Lower lobe of right lung (tissue), 2 donors: ENCODE measurements at regions not wholly inside any gene's neighbourhood (a gene's known extent, or its start where the extent isn't known, plus 50 kb on each side); places are given as distances from the start of the nearest gene placed in this dataset.

ENCODE experiments used
- ATAC-seq, 2 donors: fragments of 200-7000 bp; cut with Tn5 transposase; one replicate each; pipeline ENCODE4 v1.9.1; 2020 to 2022; ENCODE audit warnings: mild to moderate bottlenecking in 2 of 2, moderate library complexity in 2 of 2
- DNase-seq: peaks from one replicate; pipeline ENCODE4 v3.0.0-alpha.2; 2020
- H3K27ac ChIP-seq: fragments of 200-600 bp; one replicate; pipeline ENCODE4 v1.8.0; 2022
- H3K27me3 ChIP-seq: fragments of 200-600 bp; one replicate; pipeline ENCODE4 v1.8.0; 2022; ENCODE audit warnings: low read depth
- H3K36me3 ChIP-seq: fragments of 200-600 bp; one replicate; pipeline ENCODE4 v1.8.0; 2022; ENCODE audit warnings: mild to moderate bottlenecking
- H3K4me1 ChIP-seq: fragments of 200-600 bp; one replicate; pipeline ENCODE4 v1.8.0; 2022
- H3K4me3 ChIP-seq: fragments of 200-600 bp; one replicate; pipeline ENCODE4 v1.8.0; 2022; ENCODE audit warnings: mild to moderate bottlenecking
- H3K9me3 ChIP-seq: fragments of 200-600 bp; one replicate; pipeline ENCODE4 v1.8.0; 2022
- CTCF ChIP-seq: fragments of 200-600 bp; IDR thresholded peaks from one replicate; pipeline ENCODE4 v1.8.0; 2022; ENCODE audit warnings: antibody characterized with exemption, mild to moderate bottlenecking
- intact Hi-C: fragments of 100-400 bp; cut with DNase I; formaldehyde crosslinking; loops from one replicate; pipeline ENCODE4 v1.11.0; 2022
- donor health status: DM: no; HTN: yes; CAD: no; lungs with severe emphysema.

GRCh38 chr4:119865789-119866188 lies 200.9 kb downstream of the MAD2L1 start:
- intact Hi-C loops = no loop called here
- H3K27ac ChIP-seq = no peak overlapping the region
- H3K9me3 ChIP-seq = no peaks in the 10 kb centered on the region
- TF ChIP-seq CTCF = no peak
- H3K27me3 ChIP-seq = no peaks in the 10 kb centered on the region
- DNase-seq = no peak
- H3K4me1 ChIP-seq = no peaks in the 10 kb centered on the region
- ATAC-seq = no peak
- no peak overlapping the region for H3K4me3 ChIP-seq
- H3K36me3 ChIP-seq = no peaks in the 10 kb centered on the region

- no peaks in the 10 kb centered on the region for H3K9me3 ChIP-seq
- ATAC-seq (no peak), DNase-seq (no peak)
- H3K27me3 ChIP-seq = no peaks in the 10 kb centered on the region
- no peaks in the 10 kb centered on the region for H3K36me3 ChIP-seq
- no peak overlapping the region for H3K27ac ChIP-seq
- no peaks in the 10 kb centered on the region for H3K4me1 ChIP-seq
- TF ChIP-seq CTCF = no peak
- intact Hi-C loops = no loop called here
- no peak overlapping the region for H3K4me3 ChIP-seq
These were observed 201.3 kb downstream of the MAD2L1 start for GRCh38 chr4:119865389-119865788.

- Histone ChIP-seq H3K27ac (no peak overlapping the region), H3K4me1 (no peaks in the 10 kb centered on the region), H3K27me3 (no peaks in the 10 kb centered on the region), H3K4me3 (no peak overlapping the region), H3K9me3 (no peaks in the 10 kb centered on the region), H3K36me3 (no peaks in the 10 kb centered on the region)
- ATAC-seq (no peak), DNase-seq (no peak)
- intact Hi-C loops = no loop called here
- no peak for TF ChIP-seq CTCF
These were observed 204.9 kb downstream of the MAD2L1 start for GRCh38 chr4:119861731-119862130.

GRCh38 chr4:119858176-119858575 lies 208.5 kb downstream of the MAD2L1 start:
- intact Hi-C loops = no loop called here
- no peak for TF ChIP-seq CTCF
- H3K4me1 ChIP-seq = no peaks in the 10 kb centered on the region

GRCh38 chr4:119854364-119854763 lies 212.3 kb downstream of the MAD2L1 start:
- Histone ChIP-seq H3K27ac (no peak overlapping the region), H3K27me3 (no peaks in the 10 kb centered on the region), H3K9me3 (no peaks in the 10 kb centered on the region), H3K4me3 (no peak overlapping the region), H3K36me3 (no peaks in the 10 kb centered on the region), H3K4me1 (no peaks in the 10 kb centered on the region)
- intact Hi-C loops = no loop called here
- DNase-seq = no peak
- no peak for ATAC-seq
- TF ChIP-seq CTCF = no peak

More at GRCh38 chr4:119858176-119858575, 208.5 kb downstream of the MAD2L1 start:
- Histone ChIP-seq H3K4me3 (no peak overlapping the region), H3K36me3 (no peaks in the 10 kb centered on the region), H3K27me3 (no peaks in the 10 kb centered on the region), H3K27ac (no peak overlapping the region), H3K9me3 (no peaks in the 10 kb centered on the region)
- no peak for ATAC-seq
- DNase-seq = no peak

GRCh38 chr4:119851649-119852048 lies 215.0 kb downstream of the MAD2L1 start:
- Histone ChIP-seq H3K27me3 (no peaks in the 10 kb centered on the region), H3K4me3 (no peak overlapping the region), H3K36me3 (no peaks in the 10 kb centered on the region), H3K27ac (no peak overlapping the region), H3K9me3 (no peaks in the 10 kb centered on the region), H3K4me1 (no peaks in the 10 kb centered on the region)
- no peak for ATAC-seq
- intact Hi-C loops = no loop called here
- DNase-seq = no peak
- no peak for TF ChIP-seq CTCF
